GM23338 (cell line): ENCODE measurements at regions not wholly inside any gene's neighbourhood (a gene's known extent, or its start where the extent isn't known, plus 50 kb on each side); places are given as distances from the start of the nearest gene placed in this dataset.
"Not testable (repeated sequence)": the region's sequence is repeated elsewhere in the genome, so short reads cannot be mapped to it uniquely, and the experiment has no call there.

Source experiments
- ATAC-seq: fragments of 200-7000 bp; cut with Tn5 transposase; 3 replicates; pipeline ENCODE4 v1.9.1; 2020
- DNase-seq: peaks from one replicate; pipeline ENCODE4 v3.0.0-alpha.2; 2015; ENCODE audit warnings: low spot score
- H2AFZ ChIP-seq: fragments of 200-600 bp; sonication (generic); 2 replicates; pipeline ENCODE4 v1.8.0; 2016; ENCODE audit warnings: antibody characterized with exemption, mild to moderate bottlenecking, moderate library complexity
- H3F3A ChIP-seq: fragments of 200-600 bp; sonication (generic); replicated peaks from 2 replicates; pipeline ENCODE4 v1.8.0; 2017; ENCODE audit warnings: antibody characterized with exemption, mixed run types, low read depth
- H3K27ac ChIP-seq: fragments of 200-600 bp; sonication (generic); 2 replicates; pipeline ENCODE4 v1.6.1; 2016; ENCODE audit warnings: low read depth
- H3K27me3 ChIP-seq: fragments of 200-600 bp; sonication (generic); 2 replicates; pipeline ENCODE4 v1.8.0; 2016; ENCODE audit warnings: mild to moderate bottlenecking, mixed run types, moderate library complexity; ENCODE audit not compliant: insufficient read depth
- H3K36me3 ChIP-seq: fragments of 200-600 bp; sonication (generic); 2 replicates; pipeline ENCODE4 v1.8.0; 2016; ENCODE audit warnings: mild to moderate bottlenecking; ENCODE audit not compliant: insufficient read depth
- H3K4me1 ChIP-seq: fragments of 200-600 bp; sonication (generic); 2 replicates; pipeline ENCODE4 v1.8.0; 2016; ENCODE audit warnings: mild to moderate bottlenecking, moderate library complexity; ENCODE audit not compliant: insufficient read depth
- H3K4me2 ChIP-seq: fragments of 200-600 bp; sonication (generic); 2 replicates; pipeline ENCODE4 v1.7.1; 2017; ENCODE audit warnings: mixed run types
- H3K4me3 ChIP-seq: fragments of 200-600 bp; sonication (generic); 2 replicates; pipeline ENCODE4 v1.6.1; 2016; ENCODE audit warnings: mixed run types
- H3K79me2 ChIP-seq: fragments of 200-600 bp; sonication (generic); replicated peaks from 2 replicates; pipeline ENCODE4 v1.8.0; 2017; ENCODE audit warnings: mild to moderate bottlenecking; ENCODE audit not compliant: insufficient read depth
- H3K9me2 ChIP-seq: fragments of 200-600 bp; sonication (generic); 2 replicates; pipeline ENCODE4 v1.8.0; 2017; ENCODE audit not compliant: insufficient read depth
- H4K20me1 ChIP-seq: fragments of 200-600 bp; sonication (generic); replicated peaks from 2 replicates; pipeline ENCODE4 v1.8.0; 2017; ENCODE audit warnings: mild to moderate bottlenecking; ENCODE audit not compliant: insufficient read depth
- H3K27ac Mint-ChIP-seq: 2 replicates; pipeline ENCODE4 v1.8.0; 2020; ENCODE audit warnings: inconsistent platforms, mild to moderate bottlenecking, moderate library complexity, mixed read lengths
- H3K27me3 Mint-ChIP-seq: 3 replicates; pipeline ENCODE4 v1.8.0; 2022; ENCODE audit warnings: low read depth, mild to moderate bottlenecking, moderate library complexity, mixed read lengths, inconsistent platforms; ENCODE audit not compliant: insufficient read depth, poor library complexity
- H3K36me3 Mint-ChIP-seq: 3 replicates; pipeline ENCODE4 v1.8.0; 2021; ENCODE audit warnings: low read depth, mild to moderate bottlenecking, inconsistent platforms, moderate library complexity, mixed read lengths
- H3K4me1 Mint-ChIP-seq: 3 replicates; pipeline ENCODE4 v1.8.0; 2020; ENCODE audit warnings: mild to moderate bottlenecking, inconsistent platforms, mixed read lengths
- H3K4me3 Mint-ChIP-seq: 3 replicates; pipeline ENCODE4 v1.8.0; 2021; ENCODE audit warnings: moderate library complexity, mild to moderate bottlenecking, inconsistent platforms, mixed read lengths
- H3K9me3 Mint-ChIP-seq: 3 replicates; pipeline ENCODE4 v1.8.0; 2020; ENCODE audit warnings: moderate library complexity, mild to moderate bottlenecking, inconsistent platforms, mixed read lengths
- CREB1 ChIP-seq: fragments of 250-450 bp; sonication (Bioruptor Pico); IDR thresholded peaks from 2 replicates; pipeline ENCODE4 v1.5.0; 2020; ENCODE audit warnings: low read depth, mild to moderate bottlenecking, moderate library complexity
- CTCF ChIP-seq, 2 experiments: fragments of 200-600 bp in 1 of 2; sonication (generic) in 1 of 2; conservative IDR thresholded peaks; 2 replicates each; pipeline versions ENCODE4 v1.5.1 to v1.6.1; 2016 to 2017; ENCODE audit warnings: antibody characterized with exemption in 2 of 2, low read depth in 2 of 2, mild to moderate bottlenecking in 2 of 2, moderate library complexity in 1 of 2
- ETS1 ChIP-seq: IDR thresholded peaks from 2 replicates; pipeline ENCODE4 v1.6.1; 2016; ENCODE audit warnings: antibody characterized with exemption
- EZH2phosphoT487 ChIP-seq: fragments of 200-600 bp; sonication (generic); IDR thresholded peaks from one replicate; pipeline ENCODE4 v1.8.1; 2018; ENCODE audit warnings: antibody characterized with exemption; ENCODE audit not compliant: unreplicated experiment
- JUNB ChIP-seq: IDR thresholded peaks from one replicate; pipeline ENCODE4 v1.6.1; 2016; ENCODE audit warnings: antibody characterized with exemption; ENCODE audit not compliant: unreplicated experiment
- NANOG ChIP-seq: IDR thresholded peaks from 2 replicates; pipeline ENCODE4 v1.6.1; 2016; ENCODE audit warnings: antibody characterized with exemption, borderline replicate concordance
- POLR2AphosphoS5 ChIP-seq: IDR thresholded peaks from 2 replicates; pipeline ENCODE4 v1.6.1; 2016; ENCODE audit warnings: antibody characterized with exemption, low read depth
- REST ChIP-seq: IDR thresholded peaks from one replicate; pipeline ENCODE4 v1.6.1; 2018; ENCODE audit warnings: antibody characterized with exemption; ENCODE audit not compliant: unreplicated experiment
- STAT1 ChIP-seq: IDR thresholded peaks from one replicate; pipeline ENCODE4 v1.6.1; 2016; ENCODE audit warnings: antibody characterized with exemption; ENCODE audit not compliant: unreplicated experiment
- ZNF331 ChIP-seq: fragments of 250-450 bp; sonication (Bioruptor Pico); IDR thresholded peaks from 2 replicates; pipeline ENCODE4 v1.5.0; 2020; ENCODE audit warnings: low read depth, mild to moderate bottlenecking, moderate library complexity
- ZNF462 ChIP-seq: fragments of 250-450 bp; sonication (Bioruptor Pico); IDR thresholded peaks from 2 replicates; pipeline ENCODE4 v1.5.0; 2020; ENCODE audit warnings: mild to moderate bottlenecking, moderate library complexity

- H3K27ac Mint-ChIP-seq, H3K27ac ChIP-seq, H3K79me2 ChIP-seq, H3K4me3 Mint-ChIP-seq, DNase-seq, H4K20me1 ChIP-seq, H3K4me1 Mint-ChIP-seq, H3K36me3 Mint-ChIP-seq, ATAC-seq, H3K27me3 Mint-ChIP-seq, H3F3A ChIP-seq, H3K4me1 ChIP-seq, H2AFZ ChIP-seq, H3K27me3 ChIP-seq, H3K4me3 ChIP-seq, H3K9me2 ChIP-seq, H3K36me3 ChIP-seq, H3K4me2 ChIP-seq: not testable (repeated sequence)
- peaks cover 19% of the 10 kb centered on the region for H3K9me3 Mint-ChIP-seq
Measured at GRCh38 chr11:45738194-45738593, 66.8 kb upstream of the SLC35C1 start.

GRCh38 chr11:45737056-45737455, 67.9 kb upstream of the SLC35C1 start:
- H4K20me1 ChIP-seq: no peaks in the 10 kb centered on the region
- no peak overlapping the region for H3K4me3 ChIP-seq
- H3K4me1 Mint-ChIP-seq: no peaks in the 10 kb centered on the region
- no peaks in the 10 kb centered on the region for H3K36me3 ChIP-seq
- H3K27me3 ChIP-seq: no peaks in the 10 kb centered on the region
- no peak overlapping the region for H2AFZ ChIP-seq
- H3K27ac Mint-ChIP-seq: no peak overlapping the region
- no peak for DNase-seq
- no peak for ATAC-seq
- H3K4me2 ChIP-seq: no peak overlapping the region
- H3K27me3 Mint-ChIP-seq: peaks cover 3% of the 10 kb centered on the region
- TF ChIP-seq JUNB: no peak
- no peak for TF ChIP-seq ZNF331 (CRISPR knock-in tag)
- no peak for TF ChIP-seq NANOG
- TF ChIP-seq POLR2AphosphoS5: no peak
- no peak for TF ChIP-seq ETS1
- TF ChIP-seq CREB1 (CRISPR knock-in tag): no peak
- TF ChIP-seq CTCF (conservative IDR thresholded peaks at IDR 0.05; ENCODE audit: low read depth in 2 of 2): no peak
- TF ChIP-seq EZH2phosphoT487: no peak
- TF ChIP-seq ZNF462 (CRISPR knock-in tag): no peak
- no peak for TF ChIP-seq REST
- no peak for TF ChIP-seq STAT1
- H3K36me3 Mint-ChIP-seq: peaks cover 10% of the 10 kb centered on the region
- H3F3A ChIP-seq: no peaks in the 10 kb centered on the region
- no peaks in the 10 kb centered on the region for H3K79me2 ChIP-seq
- H3K4me1 ChIP-seq: no peaks in the 10 kb centered on the region
- no peak overlapping the region for H3K27ac ChIP-seq
- peaks cover 19% of the 10 kb centered on the region for H3K9me3 Mint-ChIP-seq
- no peak overlapping the region for H3K4me3 Mint-ChIP-seq
- H3K9me2 ChIP-seq: peaks cover 4% of the 10 kb centered on the region; the same call in 1 of the 2 replicates
